Kidney (tissue), 13 donors: ENCODE measurements at regions not wholly inside any gene's neighbourhood (a gene's known extent, or its start where the extent isn't known, plus 50 kb on each side); places are given as distances from the start of the nearest gene placed in this dataset.

ENCODE experiments used
- DNase-seq, 5 donors: peaks; one replicate each; pipeline ENCODE4 v3.0.0-alpha.2; 2013 to 2020
- FAIRE-seq: peaks from 2 replicates; lab custom pipeline; 2012; peaks lifted over from hg19 to GRCh38; lab: Jason Lieb, UNC
- H3K27ac ChIP-seq, 2 donors: one replicate each; pipeline ENCODE4 v1.7.0; 2013; ENCODE audit warnings: low read depth in 2 of 2, low read length in 2 of 2, inconsistent platforms in 1 of 2
- H3K27me3 ChIP-seq: one replicate; pipeline ENCODE4 v1.7.1; 2013; ENCODE audit warnings: low read length, inconsistent platforms; ENCODE audit not compliant: control insufficient read depth, insufficient read depth
- H3K36me3 ChIP-seq, 3 donors: one replicate each; pipeline versions ENCODE4 v1.7.0 to v1.7.1; 2013; ENCODE audit warnings: low read length in 3 of 3, control low read depth in 1 of 3, inconsistent platforms in 1 of 3; ENCODE audit not compliant: insufficient read depth in 3 of 3, control insufficient read depth in 2 of 3
- H3K4me1 ChIP-seq, 3 donors: one replicate each; pipeline versions ENCODE4 v1.7.0 to v1.7.1; 2013; ENCODE audit warnings: low read length in 3 of 3, inconsistent platforms in 1 of 3, low read depth in 1 of 3; ENCODE audit not compliant: control insufficient read depth in 2 of 3, insufficient read depth in 2 of 3
- H3K4me3 ChIP-seq, 3 donors: one replicate each; pipeline versions ENCODE4 v1.7.0 to v1.8.1; 2013; ENCODE audit warnings: low read length in 3 of 3, control low read depth in 1 of 3, inconsistent platforms in 1 of 3
- H3K9ac ChIP-seq, 3 donors: one replicate each; pipeline versions ENCODE4 v1.7.0 to v1.7.1; 2013; ENCODE audit warnings: low read length in 3 of 3, control low read depth in 1 of 3, inconsistent platforms in 1 of 3
- H3K9me3 ChIP-seq, 3 donors: one replicate each; pipeline versions ENCODE4 v1.7.0 to v1.7.1; 2013; ENCODE audit warnings: low read length in 3 of 3, control low read depth in 1 of 3, inconsistent platforms in 1 of 3; ENCODE audit not compliant: control insufficient read depth in 2 of 3, insufficient read depth in 1 of 3
- CTCF ChIP-seq: IDR thresholded peaks from 3 replicates; pipeline ENCODE4 v1.5.1; 2012; ENCODE audit warnings: mild to moderate bottlenecking, moderate library complexity, borderline replicate concordance; ENCODE audit not compliant: insufficient read depth; ENCODE audit errors: extremely low read depth
- intact Hi-C: fragments of 100-400 bp; cut with DNase I; formaldehyde crosslinking; loops from one replicate; pipeline ENCODE4 v1.11.1; 2022
- donor health status: control.
- donor health status: control.
- donor health status: control.
- donor health status: control.
- donor health status: control.
- donor health status: DM: yes; HTN: yes; CAD: no.
- donor health status: Normal renal cell carcinoma (clear cell type).

GRCh38 chr6:141490982-141491381 lies 641.7 kb upstream of the GJE1 start:
- no peak for TF ChIP-seq CTCF
- intact Hi-C loops: no loop called here
- DNase-seq (no peak), FAIRE-seq (no peak)
- H3K9me3 ChIP-seq: no peaks in the 10 kb centered on the region
- no peaks in the 10 kb centered on the region for H3K36me3 ChIP-seq
- no peak overlapping the region for H3K4me3 ChIP-seq
- H3K9ac ChIP-seq: no peak overlapping the region
- no peaks in the 10 kb centered on the region for H3K4me1 ChIP-seq
- H3K27me3 ChIP-seq: no peaks in the 10 kb centered on the region
- H3K27ac ChIP-seq: no peak overlapping the region

GRCh38 chr6:141488488-141488887 lies 644.2 kb upstream of the GJE1 start:
- H3K4me3 ChIP-seq: no peak overlapping the region
- H3K9ac ChIP-seq: no peak overlapping the region
- DNase-seq: no peak
- H3K9me3 ChIP-seq: no peaks in the 10 kb centered on the region
- no peaks in the 10 kb centered on the region for H3K36me3 ChIP-seq
- no peaks in the 10 kb centered on the region for H3K27me3 ChIP-seq
- FAIRE-seq: no peak
- no peak overlapping the region for H3K27ac ChIP-seq
- intact Hi-C loops: no loop called here
- TF ChIP-seq CTCF: no peak
- H3K4me1 ChIP-seq: no peaks in the 10 kb centered on the region

- intact Hi-C loops: no loop called here
- DNase-seq (no peak), FAIRE-seq (no peak)
- TF ChIP-seq CTCF: no peak
- H3K9me3 ChIP-seq: no peaks in the 10 kb centered on the region
- no peak overlapping the region for H3K27ac ChIP-seq
- no peaks in the 10 kb centered on the region for H3K36me3 ChIP-seq
- H3K27me3 ChIP-seq: no peaks in the 10 kb centered on the region
- peaks cover 0 to 2% (median 0%) of the 10 kb centered on the region in 3 donors for H3K4me1 ChIP-seq
- H3K4me3 ChIP-seq: no peak overlapping the region
- no peak overlapping the region for H3K9ac ChIP-seq
Measured at GRCh38 chr6:141486942-141487341, 645.8 kb upstream of the GJE1 start.

- TF ChIP-seq CTCF: no peak
- Histone ChIP-seq H3K4me1 (peaks cover 0 to 2% (median 0%) of the 10 kb centered on the region in 3 donors), H3K9me3 (no peaks in the 10 kb centered on the region), H3K9ac (no peak overlapping the region), H3K27ac (no peak overlapping the region), H3K4me3 (no peak overlapping the region), H3K36me3 (no peaks in the 10 kb centered on the region), H3K27me3 (no peaks in the 10 kb centered on the region)
- DNase-seq: no peak
- no peak for FAIRE-seq
- intact Hi-C loops: no loop called here
Measured at GRCh38 chr6:141484711-141485110, 648.0 kb upstream of the GJE1 start.
